ENCODE measurements at regions not wholly inside any gene's neighbourhood (a gene's known extent, or its start where the extent isn't known, plus 50 kb on each side); places are given as distances from the start of the nearest gene placed in this dataset.

DNA sequence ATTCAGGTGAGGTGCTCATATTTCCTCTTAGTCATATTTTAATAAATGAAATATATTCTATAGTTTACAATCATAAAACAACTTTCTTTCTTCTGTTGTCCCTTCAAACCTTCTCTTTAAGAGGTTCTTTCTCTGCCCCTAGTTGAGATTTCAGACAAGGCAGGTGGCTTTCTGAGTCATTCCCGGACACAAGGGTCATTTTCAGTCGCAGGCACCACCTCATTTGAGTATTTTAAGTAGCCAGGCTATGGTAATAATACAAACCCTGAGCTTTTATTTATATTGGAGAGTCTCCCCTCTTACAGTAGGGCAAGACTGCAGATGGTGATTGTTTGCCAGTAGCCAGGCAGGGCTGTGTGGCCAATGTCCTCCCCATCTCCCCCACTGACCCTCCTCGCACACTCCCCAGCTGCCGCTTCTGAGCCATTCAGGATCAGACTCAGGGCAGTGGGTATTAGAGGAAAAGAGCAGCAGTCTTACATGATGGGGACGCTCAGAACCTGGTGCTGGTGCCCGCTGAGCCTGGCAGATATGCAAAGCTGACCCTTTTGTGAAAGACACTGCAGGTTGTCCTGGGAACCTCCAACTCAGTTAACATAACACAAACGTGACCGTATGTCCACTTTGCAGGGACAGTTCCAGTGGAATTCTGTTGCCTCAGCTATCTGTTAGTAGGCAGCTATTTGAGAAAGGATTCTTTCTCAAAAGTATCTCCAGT is 101.1 kb upstream of the BCL2L14 start:
- TF ChIP-seq SPI1 (IDR thresholded peaks at IDR 0.05; ENCODE audit: low read depth, low read length) (no peak), POLR2AphosphoS5 (IDR thresholded peaks at IDR 0.05; ENCODE audit: low read depth, low read length) (no peak)

Data from GM12891 (cell line).